Kidney epithelial cell (primary cell): ENCODE measurements at regions not wholly inside any gene's neighbourhood (a gene's known extent, or its start where the extent isn't known, plus 50 kb on each side); places are given as distances from the start of the nearest gene placed in this dataset.

Experiments
- DNase-seq: peaks from one replicate; pipeline ENCODE4 v3.0.0-alpha.2; 2010; ENCODE audit warnings: low read depth
- H3K27me3 ChIP-seq: 2 replicates; pipeline ENCODE4 v1.6.0; 2011; ENCODE audit warnings: low read length; ENCODE audit not compliant: control insufficient read depth, insufficient read depth
- H3K36me3 ChIP-seq: 2 replicates; pipeline ENCODE4 v1.5.1; 2011; ENCODE audit warnings: low read length; ENCODE audit not compliant: control insufficient read depth, insufficient read depth
- H3K4me3 ChIP-seq: 2 replicates; pipeline ENCODE4 v1.5.1; 2011; ENCODE audit warnings: low read depth, mild to moderate bottlenecking, control low read depth, low read length
- TF ChIP-seq, protein P1 (sequence below): IDR thresholded peaks from 2 replicates; pipeline ENCODE4 v1.5.1; 2011; ENCODE audit warnings: mild to moderate bottlenecking, moderate library complexity, low read length, control low read depth, inconsistent platforms; ENCODE audit not compliant: insufficient read depth, poor library complexity, severe bottlenecking

DNA sequence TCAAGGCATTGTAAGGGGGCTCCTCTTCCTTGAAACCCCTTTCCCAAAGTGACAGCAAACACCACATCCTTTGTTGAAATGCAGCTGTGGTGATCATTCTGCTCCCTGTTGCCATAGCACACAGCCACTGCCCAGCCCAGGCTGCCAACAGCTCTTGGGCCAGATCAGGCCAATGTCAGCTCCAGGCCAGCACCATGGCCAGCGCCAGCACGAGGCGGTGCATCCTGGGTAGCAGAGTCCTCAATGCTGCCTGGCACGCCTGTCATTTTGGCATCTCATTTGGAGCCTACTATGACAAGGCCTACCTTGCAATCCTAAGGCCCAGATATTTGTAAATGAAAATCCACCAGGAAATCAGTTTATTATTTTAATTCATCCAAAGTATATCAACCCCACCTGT, 390.6 kb downstream of the DNAH5 start:
- TF ChIP-seq, protein P1, sequence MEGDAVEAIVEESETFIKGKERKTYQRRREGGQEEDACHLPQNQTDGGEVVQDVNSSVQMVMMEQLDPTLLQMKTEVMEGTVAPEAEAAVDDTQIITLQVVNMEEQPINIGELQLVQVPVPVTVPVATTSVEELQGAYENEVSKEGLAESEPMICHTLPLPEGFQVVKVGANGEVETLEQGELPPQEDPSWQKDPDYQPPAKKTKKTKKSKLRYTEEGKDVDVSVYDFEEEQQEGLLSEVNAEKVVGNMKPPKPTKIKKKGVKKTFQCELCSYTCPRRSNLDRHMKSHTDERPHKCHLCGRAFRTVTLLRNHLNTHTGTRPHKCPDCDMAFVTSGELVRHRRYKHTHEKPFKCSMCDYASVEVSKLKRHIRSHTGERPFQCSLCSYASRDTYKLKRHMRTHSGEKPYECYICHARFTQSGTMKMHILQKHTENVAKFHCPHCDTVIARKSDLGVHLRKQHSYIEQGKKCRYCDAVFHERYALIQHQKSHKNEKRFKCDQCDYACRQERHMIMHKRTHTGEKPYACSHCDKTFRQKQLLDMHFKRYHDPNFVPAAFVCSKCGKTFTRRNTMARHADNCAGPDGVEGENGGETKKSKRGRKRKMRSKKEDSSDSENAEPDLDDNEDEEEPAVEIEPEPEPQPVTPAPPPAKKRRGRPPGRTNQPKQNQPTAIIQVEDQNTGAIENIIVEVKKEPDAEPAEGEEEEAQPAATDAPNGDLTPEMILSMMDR = no peak
- H3K27me3 ChIP-seq = no peaks in the 10 kb centered on the region
- no peaks in the 10 kb centered on the region for H3K36me3 ChIP-seq
- H3K4me3 ChIP-seq = no peak overlapping the region
- DNase-seq = no peak

DNA sequence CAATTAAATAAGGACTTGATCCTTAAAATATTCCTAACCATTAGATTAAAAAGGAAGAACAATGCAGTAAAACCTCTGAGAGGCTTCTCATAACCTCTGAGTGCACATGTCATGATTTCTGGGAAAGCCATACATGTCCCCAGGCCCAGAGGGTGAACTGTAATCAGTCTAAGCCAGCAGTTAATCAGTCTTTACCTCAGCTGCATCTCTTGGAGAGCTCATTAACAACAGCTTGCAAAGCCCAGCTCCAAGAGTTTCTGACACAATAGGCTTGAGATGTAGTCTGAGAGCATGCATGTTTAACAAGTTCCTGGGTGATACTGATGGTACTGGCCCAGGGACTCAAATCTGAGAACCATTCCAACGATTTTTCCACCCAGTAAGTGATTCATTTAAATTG, 392.1 kb downstream of the DNAH5 start:
- TF ChIP-seq, protein P1 = no peak
- Histone ChIP-seq H3K36me3 (no peaks in the 10 kb centered on the region), H3K27me3 (no peaks in the 10 kb centered on the region), H3K4me3 (no peak overlapping the region)
- no peak for DNase-seq

DNA sequence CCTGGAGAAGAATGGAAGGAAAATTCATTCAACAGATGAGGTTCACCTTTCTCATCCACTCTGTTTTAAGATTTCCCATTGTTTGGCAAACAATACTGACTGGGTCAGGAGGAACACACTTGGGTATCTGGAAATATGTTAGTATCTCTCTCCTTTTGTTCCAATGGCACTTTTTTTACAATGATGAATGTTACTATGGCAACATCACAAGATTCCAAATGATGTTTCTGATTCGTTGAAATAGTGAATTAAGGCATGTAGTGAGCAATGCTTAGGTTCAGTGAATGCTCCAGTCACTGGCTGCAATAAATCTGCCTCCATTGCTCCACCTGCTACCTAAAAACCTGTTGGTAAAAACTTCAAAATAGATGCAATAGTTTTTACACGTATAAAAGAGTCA, 392.8 kb downstream of the DNAH5 start:
- TF ChIP-seq, protein P1 = no peak
- Histone ChIP-seq H3K27me3 (no peaks in the 10 kb centered on the region), H3K36me3 (no peaks in the 10 kb centered on the region), H3K4me3 (no peak overlapping the region)
- no peak for DNase-seq

DNA sequence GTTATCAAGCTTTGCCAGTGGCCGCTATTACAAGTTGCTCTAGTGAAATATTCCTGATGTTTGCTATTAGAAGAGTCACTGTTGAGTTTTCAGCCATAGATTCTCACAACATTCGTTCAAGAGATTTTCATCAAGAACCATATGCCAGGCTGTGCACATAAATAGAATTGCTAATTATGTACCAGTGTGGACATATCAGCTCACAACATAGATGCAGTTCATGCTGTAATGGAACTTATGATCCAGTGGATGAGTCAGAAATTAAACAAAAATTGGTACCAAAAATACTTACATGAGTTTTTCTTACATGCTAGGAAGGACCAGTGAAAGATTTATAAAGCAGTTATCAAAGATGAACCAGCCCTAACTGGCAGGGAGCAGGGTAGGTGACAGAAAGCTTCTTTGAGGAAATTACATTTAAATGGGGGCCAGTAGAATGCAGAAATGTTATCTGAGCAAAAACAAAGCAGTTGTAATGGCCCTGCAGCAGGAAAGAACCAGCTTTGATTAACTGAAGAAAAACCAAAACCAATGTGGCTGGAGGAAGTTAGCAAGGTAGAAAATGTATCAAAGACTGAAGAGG, 404.2 kb downstream of the DNAH5 start:
- DNase-seq = no peak
- no peaks in the 10 kb centered on the region for H3K27me3 ChIP-seq
- TF ChIP-seq, protein P1 = no peak

DNA sequence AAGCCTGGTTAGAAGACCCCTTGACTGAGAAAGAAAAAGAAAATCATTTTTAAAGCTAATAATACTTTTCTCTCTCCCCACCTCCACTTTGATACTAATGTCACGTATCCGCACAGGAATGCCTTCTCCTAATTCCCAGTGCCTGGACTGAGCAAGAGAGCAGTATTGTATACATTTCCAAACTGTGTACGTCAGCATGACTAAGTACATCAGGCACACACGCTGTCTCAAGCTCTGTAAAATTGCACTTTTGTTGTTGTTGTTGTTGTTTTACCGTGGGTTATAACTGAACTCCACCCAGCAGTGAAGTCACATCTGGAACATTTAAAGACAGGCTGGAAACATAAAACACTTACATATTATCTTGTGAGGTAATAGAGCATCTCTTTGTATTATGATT, 407.6 kb downstream of the DNAH5 start:
- TF ChIP-seq, protein P1 = no peak
- no peak for DNase-seq
- Histone ChIP-seq H3K4me3 (no peak overlapping the region), H3K36me3 (no peaks in the 10 kb centered on the region), H3K27me3 (no peaks in the 10 kb centered on the region)

More for the DNA sequence above, 404.2 kb downstream of the DNAH5 start:
- Histone ChIP-seq H3K4me3 (no peak overlapping the region), H3K36me3 (no peaks in the 10 kb centered on the region)

DNA sequence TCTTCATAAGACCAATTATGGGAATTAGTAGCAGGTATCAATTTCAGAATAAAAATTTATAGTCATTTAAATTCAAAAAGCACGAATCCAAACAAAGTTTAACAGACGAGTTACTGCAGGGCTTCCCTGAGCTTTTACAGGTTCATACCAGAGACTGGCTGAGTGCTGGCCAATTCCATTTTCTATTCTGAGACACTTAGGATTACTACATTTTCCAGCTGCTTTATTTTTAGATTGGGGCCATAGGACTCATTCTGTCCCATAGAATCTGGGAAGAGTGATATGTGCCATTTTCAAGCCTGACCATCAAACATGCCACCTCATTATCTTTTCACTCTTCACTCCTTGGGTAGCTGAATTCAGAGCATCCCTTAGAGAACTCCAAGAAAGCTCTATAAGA, 410.7 kb downstream of the DNAH5 start:
- H3K27me3 ChIP-seq = no peaks in the 10 kb centered on the region
- no peak overlapping the region for H3K4me3 ChIP-seq
- H3K36me3 ChIP-seq = no peaks in the 10 kb centered on the region
- TF ChIP-seq, protein P1 = no peak
- DNase-seq = no peak
